ENCODE measurements at regions not wholly inside any gene's neighbourhood (a gene's known extent, or its start where the extent isn't known, plus 50 kb on each side); places are given as distances from the start of the nearest gene placed in this dataset.
A peak's percentile ranks its signal among the peaks of the same experiment; 100 is the strongest.

DNA sequence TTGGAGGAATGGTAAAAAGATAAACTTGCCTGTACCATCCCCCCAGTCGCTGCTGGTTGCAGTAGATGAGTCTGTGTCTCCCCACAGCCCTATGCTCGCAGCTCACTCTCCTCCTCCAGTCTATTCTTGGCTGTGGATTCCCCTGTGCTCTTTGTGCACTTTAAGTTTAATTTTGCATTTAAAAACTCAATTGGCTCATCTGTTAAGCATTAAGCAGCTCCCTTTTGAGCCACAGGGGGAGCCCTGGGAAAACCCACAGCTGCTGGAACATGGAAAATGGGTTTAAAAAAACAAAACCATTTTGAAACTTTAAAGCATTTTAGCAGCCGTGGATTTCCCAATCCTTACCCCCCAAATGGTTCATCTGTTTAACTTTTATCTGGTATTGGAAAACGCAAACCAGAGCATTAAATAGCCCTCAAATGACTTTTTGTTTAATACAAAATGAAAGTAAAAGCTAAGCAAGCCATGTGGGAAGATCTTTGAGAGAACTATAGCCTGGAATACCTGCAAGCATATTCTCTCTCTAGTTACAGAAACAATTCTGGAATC lies 536.9 kb downstream of the ZIC1 start:
- H3K27ac ChIP-seq (replicated peaks in 1 of 4), result no peak overlapping the region
- intact Hi-C loops (cut with DNase I), result no loop called here
- no peaks in the 10 kb centered on the region for H3K36me3 ChIP-seq
- DNase-seq (ENCODE audit: extremely low spot score), result no peak
- TF ChIP-seq EP300 (IDR thresholded peaks at IDR 0.05), result no peak
- TF ChIP-seq, protein P1, sequence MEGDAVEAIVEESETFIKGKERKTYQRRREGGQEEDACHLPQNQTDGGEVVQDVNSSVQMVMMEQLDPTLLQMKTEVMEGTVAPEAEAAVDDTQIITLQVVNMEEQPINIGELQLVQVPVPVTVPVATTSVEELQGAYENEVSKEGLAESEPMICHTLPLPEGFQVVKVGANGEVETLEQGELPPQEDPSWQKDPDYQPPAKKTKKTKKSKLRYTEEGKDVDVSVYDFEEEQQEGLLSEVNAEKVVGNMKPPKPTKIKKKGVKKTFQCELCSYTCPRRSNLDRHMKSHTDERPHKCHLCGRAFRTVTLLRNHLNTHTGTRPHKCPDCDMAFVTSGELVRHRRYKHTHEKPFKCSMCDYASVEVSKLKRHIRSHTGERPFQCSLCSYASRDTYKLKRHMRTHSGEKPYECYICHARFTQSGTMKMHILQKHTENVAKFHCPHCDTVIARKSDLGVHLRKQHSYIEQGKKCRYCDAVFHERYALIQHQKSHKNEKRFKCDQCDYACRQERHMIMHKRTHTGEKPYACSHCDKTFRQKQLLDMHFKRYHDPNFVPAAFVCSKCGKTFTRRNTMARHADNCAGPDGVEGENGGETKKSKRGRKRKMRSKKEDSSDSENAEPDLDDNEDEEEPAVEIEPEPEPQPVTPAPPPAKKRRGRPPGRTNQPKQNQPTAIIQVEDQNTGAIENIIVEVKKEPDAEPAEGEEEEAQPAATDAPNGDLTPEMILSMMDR (IDR thresholded peaks at IDR 0.05), result peak; percentile 33 to 65 (median 48)
- no peaks in the 10 kb centered on the region for H3K9me3 ChIP-seq
- H3K4me3 ChIP-seq, result peak overlapping the region; percentile 36 to 42 (median 42)
- peaks cover 0 to 9% (median 3%) of the 10 kb centered on the region in 4 donors for H3K4me1 ChIP-seq
- H3K27me3 ChIP-seq, result no peaks in the 10 kb centered on the region
- WGBS, result 19% methylated on average over 4 of the region's 4 CpGs

DNA sequence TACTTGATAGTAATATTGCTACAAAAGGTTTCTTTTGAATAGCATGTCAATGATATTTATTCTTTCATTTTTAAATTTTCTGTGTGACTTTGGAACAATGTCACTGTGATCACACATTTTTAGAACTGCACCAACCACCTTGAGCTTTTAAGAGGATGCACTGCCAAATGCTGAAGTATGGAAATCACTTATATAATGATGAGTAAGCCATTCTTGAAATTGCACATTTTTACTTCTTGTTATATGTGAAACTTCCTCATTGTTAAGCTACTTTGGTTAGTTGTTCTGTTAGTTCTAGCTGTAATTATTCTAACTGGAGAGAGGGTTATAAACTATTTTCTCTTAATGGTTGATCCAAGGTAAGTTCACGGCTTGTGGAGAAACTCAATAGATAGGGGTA lies 547.5 kb downstream of the ZIC1 start:
- Histone ChIP-seq H3K36me3 (no peaks in the 10 kb centered on the region), H3K4me3 (no peak overlapping the region), H3K4me1 (no peaks in the 10 kb centered on the region), H3K27me3 (no peaks in the 10 kb centered on the region), H3K9me3 (peaks cover 0 to 5% (median 0%) of the 10 kb centered on the region in 4 donors), H3K27ac (replicated peaks in 1 of 4) (no peak overlapping the region)
- intact Hi-C loops (cut with DNase I), result no loop called here
- no peak for DNase-seq (ENCODE audit: extremely low spot score)
- 96% methylated on average over 1 of the region's 1 CpG for WGBS
- TF ChIP-seq, protein P1 (IDR thresholded peaks at IDR 0.05), result no peak
- no peak for TF ChIP-seq POLR2AphosphoS5 (IDR thresholded peaks at IDR 0.05)
- TF ChIP-seq POLR2A (IDR thresholded peaks at IDR 0.05; ENCODE audit: low read depth), result no peak
- no peak for TF ChIP-seq EP300 (IDR thresholded peaks at IDR 0.05)

DNA sequence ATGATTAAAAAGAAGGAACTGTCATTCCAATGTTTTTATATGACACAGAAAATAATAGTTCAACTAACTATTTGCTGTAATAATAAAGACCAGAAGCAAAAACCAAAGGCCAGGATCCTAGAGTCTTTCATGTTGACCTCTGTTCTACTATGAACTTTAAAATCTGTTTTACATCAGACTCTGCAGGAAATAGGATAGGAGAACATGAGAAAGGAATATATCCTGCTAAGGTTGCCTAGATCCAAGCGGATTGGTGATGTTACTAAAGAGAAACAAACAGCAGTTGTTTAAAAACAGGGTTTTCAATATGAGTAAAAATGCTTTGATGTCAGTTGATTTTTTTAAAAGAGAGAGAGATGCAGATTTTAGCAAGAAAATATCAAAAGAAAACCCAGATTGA lies 549.6 kb downstream of the ZIC1 start:
- H3K36me3 ChIP-seq, result no peaks in the 10 kb centered on the region
- H3K9me3 ChIP-seq, result peaks cover 0 to 5% (median 0%) of the 10 kb centered on the region in 4 donors
- TF ChIP-seq, protein P1 (IDR thresholded peaks at IDR 0.05), result no peak
- no peak for TF ChIP-seq POLR2AphosphoS5 (IDR thresholded peaks at IDR 0.05)
- no peak for TF ChIP-seq EP300 (IDR thresholded peaks at IDR 0.05)
- no peak for TF ChIP-seq POLR2A (IDR thresholded peaks at IDR 0.05; ENCODE audit: low read depth)
- no peaks in the 10 kb centered on the region for H3K4me1 ChIP-seq
- no peak overlapping the region for H3K27ac ChIP-seq (replicated peaks in 1 of 4)
- H3K27me3 ChIP-seq, result no peaks in the 10 kb centered on the region
- WGBS, result 87% methylated on average over 1 of the region's 1 CpG
- DNase-seq (ENCODE audit: extremely low spot score), result no peak
- no peak overlapping the region for H3K4me3 ChIP-seq
- intact Hi-C loops (cut with DNase I), result no loop called here

GRCh38 chr3:147960786-147961185 lies 551.6 kb downstream of the ZIC1 start:
- no peaks in the 10 kb centered on the region for H3K36me3 ChIP-seq
- 83% methylated on average over 6 of the region's 6 CpGs for WGBS
- no peaks in the 10 kb centered on the region for H3K4me1 ChIP-seq
- DNase-seq (ENCODE audit: extremely low spot score), result no peak
- H3K4me3 ChIP-seq, result no peak overlapping the region
- H3K27ac ChIP-seq (replicated peaks in 1 of 4), result no peak overlapping the region
- intact Hi-C loops (cut with DNase I), result no loop called here
- no peaks in the 10 kb centered on the region for H3K27me3 ChIP-seq
- TF ChIP-seq EP300 (IDR thresholded peaks at IDR 0.05) (no peak), POLR2A (IDR thresholded peaks at IDR 0.05; ENCODE audit: low read depth) (no peak), POLR2AphosphoS5 (IDR thresholded peaks at IDR 0.05) (no peak)
- TF ChIP-seq, protein P1 (IDR thresholded peaks at IDR 0.05), result no peak
- no peaks in the 10 kb centered on the region for H3K9me3 ChIP-seq
